ENCODE measurements at regions not wholly inside any gene's neighbourhood (a gene's known extent, or its start where the extent isn't known, plus 50 kb on each side); places are given as distances from the start of the nearest gene placed in this dataset.

- TF ChIP-seq CTCF (IDR thresholded peaks at IDR 0.05) (no peak), POLR2A (IDR thresholded peaks at IDR 0.05) (no peak)
These were observed 166.3 kb upstream of the FSTL4 start for GRCh38 chr5:133778636-133779035.
